Ishikawa (cell line): ENCODE measurements at regions not wholly inside any gene's neighbourhood (a gene's known extent, or its start where the extent isn't known, plus 50 kb on each side); places are given as distances from the start of the nearest gene placed in this dataset.

Source experiments
- EGR1 ChIP-seq: IDR thresholded peaks from 2 replicates; pipeline ENCODE4 v1.6.1; 2012
- RAD21 ChIP-seq: IDR thresholded peaks from 2 replicates; pipeline ENCODE4 v1.6.1; 2012; ENCODE audit warnings: low read depth
- REST ChIP-seq: IDR thresholded peaks from 2 replicates; pipeline ENCODE4 v1.6.1; 2012; ENCODE audit warnings: low read depth, mild to moderate bottlenecking
- TAF1 ChIP-seq: IDR thresholded peaks from 2 replicates; pipeline ENCODE4 v1.6.1; 2012; ENCODE audit warnings: low read depth, mild to moderate bottlenecking

GRCh38 chr22:48091060-48091650 lies 1328.7 kb downstream of the TBC1D22A start:
- no peak for TF ChIP-seq RAD21
- no peak for TF ChIP-seq EGR1
- no peak for TF ChIP-seq REST
- TF ChIP-seq TAF1 = no peak
